ENCODE measurements at regions not wholly inside any gene's neighbourhood (a gene's known extent, or its start where the extent isn't known, plus 50 kb on each side); places are given as distances from the start of the nearest gene placed in this dataset.

DNA sequence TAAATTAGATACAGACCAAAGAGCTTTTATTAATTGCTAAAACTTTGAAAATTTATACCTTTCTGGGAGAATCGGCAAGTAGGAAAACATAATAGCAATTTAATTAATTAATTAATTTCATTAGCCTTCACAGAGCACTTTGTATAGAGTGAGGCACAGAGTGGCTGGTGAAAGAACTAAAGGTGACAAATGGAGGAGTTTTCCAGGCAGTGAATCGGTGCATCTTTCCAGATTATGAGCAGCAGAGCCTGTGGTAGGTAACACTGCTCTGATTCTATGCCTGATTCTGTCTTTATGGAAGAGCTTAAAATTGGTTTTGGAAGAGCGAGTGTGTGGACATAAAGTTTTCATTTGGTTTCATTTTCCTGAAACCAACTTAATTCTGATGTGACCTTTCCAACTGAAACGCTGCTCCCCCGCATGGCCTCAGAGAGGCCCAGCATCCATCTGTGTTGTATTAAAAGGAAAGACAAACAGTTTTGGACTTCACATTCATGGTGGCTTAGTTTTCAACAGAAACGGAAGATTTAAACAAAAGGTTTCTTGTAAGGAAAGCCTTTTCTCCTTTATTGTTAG, 188.9 kb upstream of the RPS23 start:
- TF ChIP-seq, protein P1, sequence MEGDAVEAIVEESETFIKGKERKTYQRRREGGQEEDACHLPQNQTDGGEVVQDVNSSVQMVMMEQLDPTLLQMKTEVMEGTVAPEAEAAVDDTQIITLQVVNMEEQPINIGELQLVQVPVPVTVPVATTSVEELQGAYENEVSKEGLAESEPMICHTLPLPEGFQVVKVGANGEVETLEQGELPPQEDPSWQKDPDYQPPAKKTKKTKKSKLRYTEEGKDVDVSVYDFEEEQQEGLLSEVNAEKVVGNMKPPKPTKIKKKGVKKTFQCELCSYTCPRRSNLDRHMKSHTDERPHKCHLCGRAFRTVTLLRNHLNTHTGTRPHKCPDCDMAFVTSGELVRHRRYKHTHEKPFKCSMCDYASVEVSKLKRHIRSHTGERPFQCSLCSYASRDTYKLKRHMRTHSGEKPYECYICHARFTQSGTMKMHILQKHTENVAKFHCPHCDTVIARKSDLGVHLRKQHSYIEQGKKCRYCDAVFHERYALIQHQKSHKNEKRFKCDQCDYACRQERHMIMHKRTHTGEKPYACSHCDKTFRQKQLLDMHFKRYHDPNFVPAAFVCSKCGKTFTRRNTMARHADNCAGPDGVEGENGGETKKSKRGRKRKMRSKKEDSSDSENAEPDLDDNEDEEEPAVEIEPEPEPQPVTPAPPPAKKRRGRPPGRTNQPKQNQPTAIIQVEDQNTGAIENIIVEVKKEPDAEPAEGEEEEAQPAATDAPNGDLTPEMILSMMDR (conservative IDR thresholded peaks at IDR 0.05; ENCODE audit: low read length), result no peak
- TF ChIP-seq EZH2phosphoT487 (IDR thresholded peaks at IDR 0.05; ENCODE audit: borderline replicate concordance, low read depth, low read length), result no peak
